IPS DF 6.9 (cell line): ENCODE measurements at regions not wholly inside any gene's neighbourhood (a gene's known extent, or its start where the extent isn't known, plus 50 kb on each side); places are given as distances from the start of the nearest gene placed in this dataset.

ENCODE experiments used
- DNase-seq: peaks from one replicate; pipeline ENCODE4 v3.0.0-alpha.2; 2013; ENCODE audit warnings: low read depth, low spot score
- H3K27ac ChIP-seq: one replicate; pipeline ENCODE4 v1.5.1; 2013; ENCODE audit warnings: low read length, control low read depth
- H3K27me3 ChIP-seq: 2 replicates; pipeline ENCODE4 v1.6.1; 2013; ENCODE audit warnings: mild to moderate bottlenecking, low read length; ENCODE audit not compliant: control insufficient read depth, insufficient read depth
- H3K36me3 ChIP-seq: 2 replicates; pipeline ENCODE4 v1.6.1; 2013; ENCODE audit warnings: low read length; ENCODE audit not compliant: control insufficient read depth, insufficient read depth
- H3K4me1 ChIP-seq: 2 replicates; pipeline ENCODE4 v1.6.1; 2013; ENCODE audit warnings: low read length; ENCODE audit not compliant: control insufficient read depth, insufficient read depth
- H3K4me3 ChIP-seq: 2 replicates; pipeline ENCODE4 v1.5.1; 2013; ENCODE audit warnings: mild to moderate bottlenecking, low read length
- H3K9me3 ChIP-seq: 2 replicates; pipeline ENCODE4 v1.6.1; 2013; ENCODE audit warnings: low read length, inconsistent platforms; ENCODE audit not compliant: control insufficient read depth, insufficient read depth
- WGBS: extraction: QIAGEN DNeasy Blood & Tissue Kit; methylation state at CpG from one replicate; pipeline ENCODE4 v1.1.7; 2013; ENCODE audit warnings: mixed read lengths, missing lambda C conversion rate; ENCODE audit not compliant: insufficient read length, insufficient coverage; 5-methylcytosine and 5-hydroxymethylcytosine counted together

DNA sequence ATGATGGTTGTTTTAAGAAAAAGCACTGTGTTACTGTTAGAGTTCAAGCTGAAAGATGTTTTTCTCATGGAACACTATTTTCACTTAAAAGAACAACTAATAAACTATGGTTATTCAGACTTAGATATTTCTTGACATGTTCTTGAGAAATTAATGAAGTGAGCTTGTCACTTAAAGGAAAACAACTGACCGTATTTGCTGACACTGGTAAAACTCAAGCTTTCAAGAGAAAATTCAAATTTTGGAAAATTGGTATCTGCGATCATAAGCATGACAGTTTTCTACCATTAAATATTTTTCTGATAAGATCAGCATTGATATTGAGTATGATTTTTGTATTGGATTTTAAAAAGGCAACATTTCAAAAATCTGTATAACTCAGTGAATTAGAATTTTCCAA, 549.5 kb upstream of the ACTRT1 start:
- no peak for DNase-seq
- no peaks in the 10 kb centered on the region for H3K27me3 ChIP-seq
- H3K9me3 ChIP-seq = no peaks in the 10 kb centered on the region
- no peaks in the 10 kb centered on the region for H3K4me1 ChIP-seq
- H3K4me3 ChIP-seq = no peak overlapping the region
- H3K36me3 ChIP-seq = no peaks in the 10 kb centered on the region
- H3K27ac ChIP-seq = no peak overlapping the region
- WGBS = no CpG with 5 or more reads among the region's 2 CpGs

DNA sequence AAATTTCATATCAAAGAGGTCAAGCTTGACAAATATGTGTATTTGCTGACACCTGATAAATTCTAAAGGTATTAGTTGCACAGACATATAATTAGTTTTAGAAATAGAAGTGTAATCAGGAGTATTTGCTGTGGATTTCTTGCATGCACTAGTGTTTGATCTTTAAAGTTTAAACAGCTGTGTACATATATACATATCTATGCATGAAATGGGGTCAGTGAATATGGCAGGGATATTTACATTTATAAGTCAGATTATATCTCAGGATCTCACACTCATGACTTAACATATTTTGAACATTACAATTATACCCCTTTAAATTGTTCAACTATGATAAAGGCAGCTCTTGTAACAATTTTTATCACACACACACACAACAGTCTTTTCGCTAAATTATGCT, 547.4 kb upstream of the ACTRT1 start:
- no peak for DNase-seq
- Histone ChIP-seq H3K4me1 (no peaks in the 10 kb centered on the region), H3K36me3 (no peaks in the 10 kb centered on the region), H3K9me3 (no peaks in the 10 kb centered on the region), H3K27ac (no peak overlapping the region), H3K27me3 (no peaks in the 10 kb centered on the region), H3K4me3 (no peak overlapping the region)
- WGBS = 100% methylated on average over 1 of the region's 1 CpG

DNA sequence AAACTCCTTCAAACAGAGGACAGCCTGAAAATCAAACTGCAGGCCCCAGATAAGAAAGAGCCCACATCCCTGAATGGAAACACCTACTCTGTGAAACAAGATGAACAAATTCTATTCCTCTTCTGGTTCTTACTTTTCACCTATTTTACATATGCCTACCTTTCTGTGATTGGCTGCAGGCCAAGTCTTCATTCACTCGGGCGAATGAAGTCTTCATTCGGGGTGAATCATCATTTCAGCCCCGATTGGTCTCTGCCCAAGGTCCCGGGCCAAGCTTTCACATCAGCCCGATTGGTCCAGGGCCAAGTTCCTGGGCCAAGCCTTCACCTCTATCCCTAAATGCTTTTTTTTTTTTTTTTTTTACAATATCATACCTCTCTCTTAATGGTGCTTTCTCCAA, 529.8 kb upstream of the ACTRT1 start:
- Histone ChIP-seq H3K9me3 (no peaks in the 10 kb centered on the region), H3K4me3 (no peak overlapping the region), H3K27ac (no peak overlapping the region), H3K36me3 (no peaks in the 10 kb centered on the region), H3K27me3 (no peaks in the 10 kb centered on the region), H3K4me1 (no peaks in the 10 kb centered on the region)
- DNase-seq = no peak
- WGBS = no CpG with 5 or more reads among the region's 6 CpGs

DNA sequence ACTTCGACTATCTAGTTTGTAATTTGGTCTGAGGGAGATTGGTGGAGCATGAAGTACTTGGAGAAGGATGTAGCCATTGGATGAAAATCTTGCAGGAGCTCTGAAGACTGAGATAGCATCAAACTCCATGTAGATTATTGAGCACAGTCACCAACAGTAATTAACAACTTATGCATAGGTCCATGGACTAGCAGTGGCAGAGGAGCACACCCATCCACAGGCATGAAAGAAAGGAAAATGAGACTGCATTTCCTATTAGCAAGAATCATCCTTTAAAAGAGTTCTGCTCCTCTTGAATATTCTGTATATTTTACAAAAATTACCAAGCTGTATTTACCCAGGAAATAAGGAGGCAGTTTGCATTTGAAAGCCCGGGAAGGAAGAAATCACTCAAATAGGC, 529.4 kb upstream of the ACTRT1 start:
- DNase-seq = no peak
- WGBS = no CpG with 5 or more reads among the region's 2 CpGs
- H3K4me1 ChIP-seq = no peaks in the 10 kb centered on the region
- H3K4me3 ChIP-seq = no peak overlapping the region
- H3K9me3 ChIP-seq = no peaks in the 10 kb centered on the region
- no peaks in the 10 kb centered on the region for H3K36me3 ChIP-seq
- H3K27ac ChIP-seq = no peak overlapping the region
- H3K27me3 ChIP-seq = no peaks in the 10 kb centered on the region

DNA sequence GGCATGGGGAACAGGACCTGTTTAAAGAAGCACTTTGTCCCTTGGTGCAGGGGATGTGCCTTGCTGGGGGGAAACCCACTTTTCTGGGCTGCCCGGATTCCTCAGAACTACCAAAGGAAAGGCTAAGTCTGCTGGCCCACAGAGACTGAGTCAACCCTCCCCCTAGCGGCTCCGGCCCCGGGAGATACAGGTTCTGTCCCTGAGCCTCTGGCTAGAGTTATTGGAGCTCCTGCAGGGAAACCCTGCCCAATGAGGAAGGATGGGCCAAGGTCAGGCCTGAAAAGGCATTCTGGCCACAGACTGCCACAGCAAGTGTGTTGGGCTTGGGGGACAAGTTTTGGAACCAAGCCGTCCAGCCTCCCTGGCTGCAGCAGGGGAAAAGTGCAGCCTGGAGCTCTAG, 490.9 kb upstream of the ACTRT1 start:
- no peaks in the 10 kb centered on the region for H3K4me1 ChIP-seq
- H3K9me3 ChIP-seq = no peaks in the 10 kb centered on the region
- H3K36me3 ChIP-seq = no peaks in the 10 kb centered on the region
- H3K27me3 ChIP-seq = no peaks in the 10 kb centered on the region
- DNase-seq = no peak
- H3K4me3 ChIP-seq = no peak overlapping the region
- no CpG with 5 or more reads among the region's 5 CpGs for WGBS
- no peak overlapping the region for H3K27ac ChIP-seq

DNA sequence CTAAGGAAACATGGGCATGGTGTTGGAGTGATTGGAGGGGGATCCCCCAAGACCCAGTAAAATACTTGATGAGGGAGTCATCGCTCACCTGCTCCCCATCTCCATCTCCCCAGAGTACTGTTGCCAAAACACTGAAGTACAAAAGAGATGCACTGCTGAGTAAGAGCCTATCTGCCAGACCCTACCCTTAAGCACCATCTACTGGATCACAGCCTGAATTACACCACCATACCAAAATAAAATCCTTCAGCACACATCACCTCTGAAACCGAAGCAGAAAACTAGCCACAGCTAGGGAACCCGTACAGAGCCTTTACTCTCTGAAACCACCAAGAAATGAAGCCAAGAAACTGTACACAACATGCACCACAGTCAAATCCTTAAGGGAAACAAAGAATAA, 466.3 kb upstream of the ACTRT1 start:
- WGBS = no CpG with 5 or more reads among the region's 3 CpGs
- no peaks in the 10 kb centered on the region for H3K27me3 ChIP-seq
- H3K4me3 ChIP-seq = no peak overlapping the region
- no peaks in the 10 kb centered on the region for H3K9me3 ChIP-seq
- H3K27ac ChIP-seq = no peak overlapping the region
- H3K36me3 ChIP-seq = no peaks in the 10 kb centered on the region
- DNase-seq = peak; percentile 11
- no peaks in the 10 kb centered on the region for H3K4me1 ChIP-seq

DNA sequence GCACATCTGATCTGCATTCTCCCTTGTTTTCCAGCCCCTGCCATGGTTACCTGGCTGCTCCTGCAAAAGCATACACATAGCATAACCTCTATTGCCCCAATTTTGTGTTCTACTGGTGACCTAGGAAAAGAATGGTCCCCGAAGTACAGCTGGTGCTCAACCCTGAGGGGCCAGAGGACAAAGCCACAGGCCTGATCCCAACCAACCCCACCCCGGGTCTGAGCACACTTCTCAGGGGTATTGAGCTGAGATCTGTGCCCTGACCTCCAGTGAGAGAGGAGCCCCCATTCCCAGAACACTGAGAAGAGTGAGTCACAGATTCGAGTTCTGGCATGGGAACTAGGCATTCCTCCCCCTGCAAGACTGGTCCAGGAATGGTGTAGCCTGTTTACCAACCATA, 465.5 kb upstream of the ACTRT1 start:
- H3K9me3 ChIP-seq = no peaks in the 10 kb centered on the region
- no peak for DNase-seq
- H3K4me3 ChIP-seq = no peak overlapping the region
- H3K27me3 ChIP-seq = no peaks in the 10 kb centered on the region
- H3K4me1 ChIP-seq = no peaks in the 10 kb centered on the region
- no CpG with 5 or more reads among the region's 3 CpGs for WGBS
- no peaks in the 10 kb centered on the region for H3K36me3 ChIP-seq
- H3K27ac ChIP-seq = no peak overlapping the region

DNA sequence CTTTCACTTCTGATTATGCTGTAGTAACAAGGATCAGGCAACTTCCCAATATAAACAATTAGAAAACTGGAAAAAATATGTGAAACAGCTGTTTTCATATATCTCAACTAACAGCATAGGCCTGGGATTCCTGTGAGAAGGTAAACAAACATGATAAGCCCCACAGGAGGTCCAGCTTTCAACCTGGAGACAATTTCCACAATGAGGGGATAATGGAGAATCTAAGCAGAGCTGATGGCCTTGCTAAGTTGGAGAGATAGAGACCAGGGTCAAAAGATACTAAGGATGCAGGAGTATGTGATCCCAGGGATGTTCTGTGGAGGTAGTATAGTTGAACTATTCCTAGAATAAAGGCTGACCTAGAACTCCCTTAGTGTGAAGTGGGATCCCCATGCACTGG, 452.3 kb upstream of the ACTRT1 start:
- Histone ChIP-seq H3K27me3 (no peaks in the 10 kb centered on the region), H3K4me1 (no peaks in the 10 kb centered on the region), H3K27ac (no peak overlapping the region), H3K36me3 (no peaks in the 10 kb centered on the region), H3K9me3 (no peaks in the 10 kb centered on the region), H3K4me3 (no peak overlapping the region)
- DNase-seq = no peak

DNA sequence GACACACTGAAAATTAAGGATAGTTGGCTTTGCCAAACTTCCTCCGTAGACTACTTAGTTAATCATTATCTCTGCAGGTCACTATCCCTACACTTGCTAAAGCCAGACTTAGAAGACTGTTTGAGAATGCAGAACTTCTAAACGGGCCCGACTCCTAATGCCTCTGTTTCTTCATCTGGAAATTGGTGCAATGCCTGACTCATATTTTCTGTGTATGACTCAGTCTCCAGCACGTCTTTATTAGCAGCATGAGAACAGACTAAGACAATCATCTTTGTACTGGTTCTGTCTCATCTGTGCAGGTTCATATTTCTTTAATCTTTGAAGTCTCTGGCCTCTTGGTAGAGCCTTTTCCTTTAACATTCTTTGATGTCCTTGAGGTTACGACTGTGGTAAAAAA, 411.9 kb upstream of the ACTRT1 start:
- H3K9me3 ChIP-seq = no peaks in the 10 kb centered on the region
- H3K27me3 ChIP-seq = no peaks in the 10 kb centered on the region
- no peak overlapping the region for H3K27ac ChIP-seq
- WGBS = no CpG with 5 or more reads among the region's 5 CpGs
- no peak overlapping the region for H3K4me3 ChIP-seq
- no peaks in the 10 kb centered on the region for H3K4me1 ChIP-seq
- H3K36me3 ChIP-seq = no peaks in the 10 kb centered on the region
- DNase-seq = no peak

DNA sequence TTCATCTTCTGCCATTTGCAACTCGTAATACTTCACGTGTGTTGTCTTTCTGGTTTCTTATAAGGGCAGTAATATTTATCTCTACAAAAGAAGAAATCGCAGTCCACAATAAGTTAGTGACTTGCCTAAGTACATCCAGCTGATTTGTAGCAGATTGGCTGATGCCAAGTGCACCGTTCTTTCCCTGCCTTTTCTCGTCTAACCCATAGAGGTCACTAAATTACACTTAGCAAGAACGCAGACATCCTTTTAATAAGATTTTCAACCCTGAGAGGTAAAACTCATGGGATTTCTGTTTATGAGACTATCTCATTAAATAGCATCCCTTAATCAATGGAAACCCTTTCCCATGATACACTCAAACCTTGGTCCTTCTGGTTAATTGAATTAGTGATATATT, 408.6 kb upstream of the ACTRT1 start:
- H3K36me3 ChIP-seq = no peaks in the 10 kb centered on the region
- H3K27me3 ChIP-seq = no peaks in the 10 kb centered on the region
- WGBS = no CpG with 5 or more reads among the region's 6 CpGs
- no peak overlapping the region for H3K27ac ChIP-seq
- H3K4me1 ChIP-seq = no peaks in the 10 kb centered on the region
- H3K4me3 ChIP-seq = no peak overlapping the region
- H3K9me3 ChIP-seq = no peaks in the 10 kb centered on the region
- DNase-seq = peak; percentile 0

DNA sequence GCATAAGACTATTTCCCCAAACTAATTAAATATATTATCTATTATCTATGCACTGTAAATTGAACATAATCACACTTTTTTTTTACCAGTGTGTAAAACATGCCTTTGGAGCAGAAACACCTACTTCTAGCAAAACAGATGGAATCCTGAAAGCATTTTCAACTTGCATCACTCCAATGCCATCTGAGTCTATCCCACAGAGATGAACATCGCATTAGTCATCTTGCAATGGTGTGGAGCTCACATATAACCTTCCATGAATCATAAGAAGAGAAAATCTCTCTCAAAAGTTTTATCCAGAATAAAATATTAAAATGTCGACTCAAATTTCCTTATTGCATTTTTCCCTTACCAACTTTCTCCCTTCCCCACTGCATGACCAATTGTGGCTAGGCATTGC, 406.7 kb upstream of the ACTRT1 start:
- H3K9me3 ChIP-seq = no peaks in the 10 kb centered on the region
- no peaks in the 10 kb centered on the region for H3K4me1 ChIP-seq
- H3K27ac ChIP-seq = no peak overlapping the region
- H3K4me3 ChIP-seq = no peak overlapping the region
- no peaks in the 10 kb centered on the region for H3K27me3 ChIP-seq
- DNase-seq = no peak
- WGBS = no CpG with 5 or more reads among the region's 2 CpGs
- H3K36me3 ChIP-seq = no peaks in the 10 kb centered on the region
